ENCODE measurements at regions not wholly inside any gene's neighbourhood (a gene's known extent, or its start where the extent isn't known, plus 50 kb on each side); places are given as distances from the start of the nearest gene placed in this dataset.

DNA sequence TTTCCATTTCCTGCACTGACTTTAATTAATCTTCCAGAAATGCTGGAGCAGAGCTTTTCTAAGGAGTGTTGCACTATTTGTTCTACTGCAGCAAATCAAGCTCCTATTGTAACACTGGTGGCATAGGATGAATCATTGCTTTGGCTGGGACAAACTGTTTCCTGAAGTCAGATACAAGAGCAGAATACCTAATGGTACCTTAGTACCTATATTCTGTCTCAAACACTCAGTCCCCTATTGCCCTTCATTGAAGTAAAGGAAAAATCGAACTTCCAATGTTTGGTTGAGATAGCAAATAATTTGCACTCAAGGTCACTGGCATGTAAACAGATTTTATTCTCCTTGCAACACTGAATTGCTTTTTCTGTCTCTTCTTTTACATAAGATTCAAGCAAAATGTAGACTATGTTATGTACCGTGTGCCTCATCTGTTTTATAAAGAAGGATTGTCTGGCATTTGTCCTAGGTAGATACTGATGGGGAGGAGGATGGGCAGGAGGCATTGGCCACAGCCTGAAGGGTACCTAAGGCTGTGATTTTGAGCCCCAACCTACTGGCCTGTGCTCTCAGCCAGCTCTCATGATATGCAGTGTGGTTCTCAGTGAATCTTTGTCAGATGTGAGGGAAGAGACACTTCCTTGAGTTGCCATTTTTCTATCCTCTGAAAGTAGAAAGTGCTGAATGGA, 141.6 kb downstream of the AASDH start:
- no peak for ATAC-seq
- no peak for DNase-seq
- Histone ChIP-seq H3K27ac (no peak overlapping the region), H3K27me3 (peaks cover 0 to 2% (median 0%) of the 10 kb centered on the region in 7 donors), H3K9me3 (no peaks in the 10 kb centered on the region), H3K4me3 (no peak overlapping the region), H3K36me3 (no peaks in the 10 kb centered on the region), H3K4me1 (no peaks in the 10 kb centered on the region)
- no peak for TF ChIP-seq CTCF (IDR thresholded peaks at IDR 0.05)
- 53 to 70% methylated on average over 2 of the region's 2 CpGs for WGBS, 2 donors
- intact Hi-C loops (cut with DNase I) = no loop called here

GRCh38 chr4:56244681-56245080, 142.6 kb downstream of the AASDH start:
- H3K4me1 ChIP-seq = no peaks in the 10 kb centered on the region
- H3K36me3 ChIP-seq = no peaks in the 10 kb centered on the region
- H3K27me3 ChIP-seq = peaks cover 0 to 2% (median 0%) of the 10 kb centered on the region in 7 donors
- H3K27ac ChIP-seq = no peak overlapping the region
- intact Hi-C loops (cut with DNase I) = no loop called here
- H3K4me3 ChIP-seq = no peak overlapping the region
- no peak for ATAC-seq
- no peak for DNase-seq
- no peak for TF ChIP-seq CTCF (IDR thresholded peaks at IDR 0.05)
- no peaks in the 10 kb centered on the region for H3K9me3 ChIP-seq

- no peak for ATAC-seq
- intact Hi-C loops (cut with DNase I) = loop anchor here in 1 of 10 donors (2.0 kb wide), 1 partner anchor 26 kb away; no protein-coding TSS in a partner anchor
- DNase-seq = no peak
- TF ChIP-seq CTCF (IDR thresholded peaks at IDR 0.05) = no peak
- H3K4me3 ChIP-seq = no peak overlapping the region
- peaks cover 0 to 2% (median 0%) of the 10 kb centered on the region in 7 donors for H3K27me3 ChIP-seq
- no peak overlapping the region for H3K27ac ChIP-seq
- 67 to 73% methylated on average over 2 of the region's 2 CpGs for WGBS, 2 donors
- no peaks in the 10 kb centered on the region for H3K9me3 ChIP-seq
- no peaks in the 10 kb centered on the region for H3K36me3 ChIP-seq
- no peaks in the 10 kb centered on the region for H3K4me1 ChIP-seq
These were observed 144.2 kb downstream of the AASDH start for GRCh38 chr4:56243107-56243506.

GRCh38 chr4:56241500-56241899, 145.8 kb downstream of the AASDH start:
- H3K27ac ChIP-seq = no peak overlapping the region
- intact Hi-C loops (cut with DNase I) = no loop called here
- peaks cover 0 to 2% (median 0%) of the 10 kb centered on the region in 7 donors for H3K27me3 ChIP-seq
- ATAC-seq (no peak), DNase-seq (no peak)
- WGBS, 2 donors = 69 to 87% methylated on average over 6 of the region's 6 CpGs
- H3K9me3 ChIP-seq = no peaks in the 10 kb centered on the region
- no peak overlapping the region for H3K4me3 ChIP-seq
- H3K4me1 ChIP-seq = no peaks in the 10 kb centered on the region
- H3K36me3 ChIP-seq = no peaks in the 10 kb centered on the region
- TF ChIP-seq CTCF (IDR thresholded peaks at IDR 0.05) = no peak

Measured in heart right ventricle (tissue), 16 donors.